Pons (tissue), 1 donor: ENCODE measurements at regions not wholly inside any gene's neighbourhood (a gene's known extent, or its start where the extent isn't known, plus 50 kb on each side); places are given as distances from the start of the nearest gene placed in this dataset.

Experiments used
- DNase-seq: peaks from one replicate; pipeline ENCODE4 v3.0.0-alpha.2; 2016; ENCODE audit warnings: low spot score

DNA sequence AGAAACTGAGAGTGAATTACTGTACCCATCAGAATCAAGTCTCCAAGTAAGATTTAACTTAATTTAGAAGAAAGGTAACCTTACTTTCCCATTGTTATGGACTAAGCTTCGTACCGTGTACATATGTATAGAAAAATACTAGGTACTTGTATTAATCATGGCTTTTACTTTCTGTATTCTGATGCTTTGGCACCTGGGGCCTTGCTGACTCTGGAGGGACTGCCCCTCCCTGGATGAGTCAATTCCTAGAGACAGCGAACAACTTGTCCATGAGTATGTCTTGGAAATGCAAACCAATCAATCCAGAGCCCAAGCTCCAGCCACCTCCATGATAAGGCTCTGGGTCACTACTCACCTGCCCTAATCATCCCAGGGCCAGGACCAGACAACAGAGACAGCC, 50.0 kb upstream of the DGKG start:
- no peak for DNase-seq
